ENCODE measurements at regions not wholly inside any gene's neighbourhood (a gene's known extent, or its start where the extent isn't known, plus 50 kb on each side); places are given as distances from the start of the nearest gene placed in this dataset.

DNA sequence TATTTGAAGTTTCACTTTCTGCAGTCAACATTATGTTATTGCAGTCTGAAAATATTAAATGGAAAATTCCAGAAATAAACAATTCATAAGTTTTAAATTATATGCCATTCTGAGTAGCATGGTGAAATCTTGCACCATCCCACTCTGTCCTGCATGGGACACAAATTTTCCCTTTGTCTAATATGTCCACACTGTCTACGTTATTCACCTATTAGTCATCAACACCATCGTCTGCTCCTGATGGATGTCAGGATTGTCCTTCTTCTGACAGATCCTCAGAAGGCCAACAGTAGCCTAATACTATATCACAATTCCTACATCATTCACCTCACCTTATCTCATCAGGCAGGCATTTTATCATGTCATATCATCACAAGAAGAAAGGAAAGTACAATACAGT is 163.1 kb downstream of the TXNL1 start:
- Histone ChIP-seq H3K9me3 (ENCODE audit: insufficient read depth, low read length, severe bottlenecking) (no peaks in the 10 kb centered on the region), H3K27me3 (ENCODE audit: insufficient read depth, low read length, poor library complexity) (no peaks in the 10 kb centered on the region)
- no peak for DNase-seq

DNA sequence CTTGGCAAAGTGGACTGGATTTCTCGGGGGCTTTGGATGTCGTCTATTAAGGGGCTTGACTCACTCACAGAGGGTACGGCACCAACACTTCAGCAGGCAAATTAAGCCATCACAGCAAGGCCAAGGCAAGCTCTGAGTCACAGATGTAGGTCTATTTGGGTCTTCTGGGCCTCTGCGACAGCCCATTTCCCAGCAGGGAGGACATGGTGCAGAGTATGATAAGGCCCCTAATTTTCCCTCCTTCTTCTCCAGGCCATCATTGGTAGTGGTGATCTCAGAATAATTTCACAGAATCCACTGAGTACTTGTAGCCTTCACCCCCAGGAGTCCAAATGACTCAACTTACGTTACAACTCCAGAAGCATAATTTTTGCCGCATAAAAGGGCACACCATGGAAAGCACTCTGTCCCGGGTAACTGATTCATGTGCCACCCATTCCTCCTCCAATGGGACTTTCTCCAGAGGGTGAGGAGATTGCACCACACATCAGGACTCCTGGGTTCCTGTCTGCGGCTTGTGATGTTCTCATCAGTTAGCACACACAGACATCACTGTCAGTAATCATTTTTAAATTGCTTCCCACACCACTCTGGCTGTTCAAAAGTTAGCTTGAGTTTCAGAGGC is 164.9 kb downstream of the TXNL1 start:
- H3K9me3 ChIP-seq (ENCODE audit: insufficient read depth, low read length, severe bottlenecking), result no peaks in the 10 kb centered on the region
- H3K27me3 ChIP-seq (ENCODE audit: insufficient read depth, low read length, poor library complexity), result no peaks in the 10 kb centered on the region
- no peak overlapping the region for H3K4me3 ChIP-seq (ENCODE audit: low read depth in 1 of 2, low read length in 2 of 2)
- DNase-seq (no peak), ATAC-seq (ENCODE audit: insufficient read depth, low read depth) (no peak)
- no peaks in the 10 kb centered on the region for H3K36me3 ChIP-seq (ENCODE audit: insufficient read depth, low read length)
- no peak for TF ChIP-seq EZH2 (IDR thresholded peaks at IDR 0.05; ENCODE audit: borderline replicate concordance, low read depth, low read length, severe bottlenecking)
- TF ChIP-seq, protein P1, sequence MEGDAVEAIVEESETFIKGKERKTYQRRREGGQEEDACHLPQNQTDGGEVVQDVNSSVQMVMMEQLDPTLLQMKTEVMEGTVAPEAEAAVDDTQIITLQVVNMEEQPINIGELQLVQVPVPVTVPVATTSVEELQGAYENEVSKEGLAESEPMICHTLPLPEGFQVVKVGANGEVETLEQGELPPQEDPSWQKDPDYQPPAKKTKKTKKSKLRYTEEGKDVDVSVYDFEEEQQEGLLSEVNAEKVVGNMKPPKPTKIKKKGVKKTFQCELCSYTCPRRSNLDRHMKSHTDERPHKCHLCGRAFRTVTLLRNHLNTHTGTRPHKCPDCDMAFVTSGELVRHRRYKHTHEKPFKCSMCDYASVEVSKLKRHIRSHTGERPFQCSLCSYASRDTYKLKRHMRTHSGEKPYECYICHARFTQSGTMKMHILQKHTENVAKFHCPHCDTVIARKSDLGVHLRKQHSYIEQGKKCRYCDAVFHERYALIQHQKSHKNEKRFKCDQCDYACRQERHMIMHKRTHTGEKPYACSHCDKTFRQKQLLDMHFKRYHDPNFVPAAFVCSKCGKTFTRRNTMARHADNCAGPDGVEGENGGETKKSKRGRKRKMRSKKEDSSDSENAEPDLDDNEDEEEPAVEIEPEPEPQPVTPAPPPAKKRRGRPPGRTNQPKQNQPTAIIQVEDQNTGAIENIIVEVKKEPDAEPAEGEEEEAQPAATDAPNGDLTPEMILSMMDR (IDR thresholded peaks at IDR 0.05; ENCODE audit: borderline replicate concordance, extremely low read depth, low read length, poor library complexity, severe bottlenecking), result no peak
- H3K9ac ChIP-seq (ENCODE audit: low read depth, low read length), result no peak overlapping the region
- no peaks in the 10 kb centered on the region for H3K79me2 ChIP-seq (ENCODE audit: insufficient read depth, low read length)
- no peak overlapping the region for H3K4me2 ChIP-seq (ENCODE audit: insufficient read depth, low read length)
- no peak overlapping the region for H3K27ac ChIP-seq (ENCODE audit: low read length)
- no peak overlapping the region for H2AFZ ChIP-seq (ENCODE audit: low read depth, low read length)
- H3K4me1 ChIP-seq (ENCODE audit: insufficient read depth, low read length), result no peaks in the 10 kb centered on the region
- H4K20me1 ChIP-seq (ENCODE audit: insufficient read depth, low read length), result no peaks in the 10 kb centered on the region

More for the DNA sequence above, 163.1 kb downstream of the TXNL1 start:
- no peak overlapping the region for H3K4me2 ChIP-seq (ENCODE audit: insufficient read depth, low read length)
- no peak overlapping the region for H3K27ac ChIP-seq (ENCODE audit: low read length)
- H3K79me2 ChIP-seq (ENCODE audit: insufficient read depth, low read length), result no peaks in the 10 kb centered on the region
- no peak for ATAC-seq (ENCODE audit: insufficient read depth, low read depth)
- no peaks in the 10 kb centered on the region for H3K4me1 ChIP-seq (ENCODE audit: insufficient read depth, low read length)
- no peaks in the 10 kb centered on the region for H4K20me1 ChIP-seq (ENCODE audit: insufficient read depth, low read length)
- H3K4me3 ChIP-seq (ENCODE audit: low read depth in 1 of 2, low read length in 2 of 2), result no peak overlapping the region
- H3K36me3 ChIP-seq (ENCODE audit: insufficient read depth, low read length), result no peaks in the 10 kb centered on the region
- no peak overlapping the region for H2AFZ ChIP-seq (ENCODE audit: low read depth, low read length)
- H3K9ac ChIP-seq (ENCODE audit: low read depth, low read length), result no peak overlapping the region
- TF ChIP-seq, protein P1 (IDR thresholded peaks at IDR 0.05; ENCODE audit: borderline replicate concordance, extremely low read depth, low read length, poor library complexity, severe bottlenecking), result no peak
- TF ChIP-seq EZH2 (IDR thresholded peaks at IDR 0.05; ENCODE audit: borderline replicate concordance, low read depth, low read length, severe bottlenecking), result no peak

DNA sequence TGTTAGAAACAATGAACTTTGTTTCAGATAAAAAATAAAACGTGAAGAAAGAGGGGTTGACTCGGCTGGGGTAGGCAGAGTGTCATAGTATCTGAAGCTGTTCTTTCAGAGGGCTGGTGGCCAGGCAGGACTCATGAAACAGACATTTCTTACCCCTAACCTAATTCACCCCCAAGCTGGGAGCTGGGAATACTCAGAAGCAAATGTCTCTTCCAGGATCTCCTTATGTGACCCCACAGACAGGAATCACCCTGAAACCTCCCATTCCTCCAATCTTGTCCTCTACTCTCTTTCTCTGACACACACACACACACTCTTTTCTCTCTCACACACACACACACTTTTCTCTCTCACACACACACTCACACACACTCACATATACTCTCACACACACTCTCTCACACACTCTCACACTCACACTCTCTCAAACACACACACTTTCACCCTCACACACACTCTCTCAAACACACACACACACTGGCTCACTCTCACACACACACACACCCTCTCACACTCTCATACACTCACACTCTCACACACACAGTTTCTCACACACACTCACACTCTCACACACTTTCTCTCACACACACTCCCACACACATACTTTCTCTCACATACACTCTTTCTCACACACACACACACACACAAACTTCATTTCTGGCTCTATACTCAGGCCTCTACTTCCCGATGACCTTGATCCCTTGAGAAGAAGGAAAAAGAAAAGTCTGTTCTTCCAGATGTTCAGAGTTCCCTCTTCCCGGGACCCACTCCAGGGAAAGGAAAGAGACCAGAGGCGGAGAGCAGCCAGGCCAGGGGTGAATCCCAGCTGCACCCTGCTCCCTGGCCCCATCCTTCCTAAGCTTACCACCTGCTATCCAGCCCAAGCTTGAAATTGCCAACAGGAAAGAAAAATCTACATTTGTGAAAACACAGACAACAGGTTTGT is 167.7 kb downstream of the TXNL1 start:
- H3K4me1 ChIP-seq (ENCODE audit: insufficient read depth, low read length), result no peaks in the 10 kb centered on the region
- no peaks in the 10 kb centered on the region for H3K36me3 ChIP-seq (ENCODE audit: insufficient read depth, low read length)
- H3K9ac ChIP-seq (ENCODE audit: low read depth, low read length), result no peak overlapping the region
- no peaks in the 10 kb centered on the region for H4K20me1 ChIP-seq (ENCODE audit: insufficient read depth, low read length)
- H3K79me2 ChIP-seq (ENCODE audit: insufficient read depth, low read length), result no peaks in the 10 kb centered on the region
- no peaks in the 10 kb centered on the region for H3K9me3 ChIP-seq (ENCODE audit: insufficient read depth, low read length, severe bottlenecking)
- no peak overlapping the region for H2AFZ ChIP-seq (ENCODE audit: low read depth, low read length)
- no peak overlapping the region for H3K27ac ChIP-seq (ENCODE audit: low read length)
- DNase-seq, result no peak
- H3K27me3 ChIP-seq (ENCODE audit: insufficient read depth, low read length, poor library complexity), result no peaks in the 10 kb centered on the region
- no peak for ATAC-seq (ENCODE audit: insufficient read depth, low read depth)
- no peak overlapping the region for H3K4me3 ChIP-seq (ENCODE audit: low read depth in 1 of 2, low read length in 2 of 2)
- TF ChIP-seq EZH2 (IDR thresholded peaks at IDR 0.05; ENCODE audit: borderline replicate concordance, low read depth, low read length, severe bottlenecking), result no peak
- TF ChIP-seq, protein P1 (IDR thresholded peaks at IDR 0.05; ENCODE audit: borderline replicate concordance, extremely low read depth, low read length, poor library complexity, severe bottlenecking), result no peak
- no peak overlapping the region for H3K4me2 ChIP-seq (ENCODE audit: insufficient read depth, low read length)
